ENCODE measurements at regions not wholly inside any gene's neighbourhood (a gene's known extent, or its start where the extent isn't known, plus 50 kb on each side); places are given as distances from the start of the nearest gene placed in this dataset.

GRCh38 chr2:152867397-152867796 lies 149.0 kb downstream of the ARL6IP6 start:
- TF ChIP-seq POLR2A (IDR thresholded peaks at IDR 0.05) (no peak), CTCF (IDR thresholded peaks at IDR 0.05) (no peak)
